Ovary (tissue), 7 donors: ENCODE measurements at regions not wholly inside any gene's neighbourhood (a gene's known extent, or its start where the extent isn't known, plus 50 kb on each side); places are given as distances from the start of the nearest gene placed in this dataset.

ENCODE experiments used
- DNase-seq, 5 donors: peaks; one replicate each; pipeline ENCODE4 v3.0.0-alpha.2; 2019 to 2020
- H3K27ac ChIP-seq, 2 donors: fragments of 200-600 bp; one replicate each; pipeline versions ENCODE4 v1.5.1 to v1.8.0; 2019 to 2022
- H3K27me3 ChIP-seq: fragments of 200-600 bp; one replicate; pipeline ENCODE4 v1.8.0; 2022
- H3K36me3 ChIP-seq: fragments of 200-600 bp; sonication (generic); one replicate; pipeline ENCODE4 v1.5.1; 2019
- H3K4me1 ChIP-seq: one replicate; pipeline ENCODE4 v1.8.1; 2013; ENCODE audit warnings: mild to moderate bottlenecking, moderate library complexity; ENCODE audit not compliant: insufficient read depth
- H3K4me3 ChIP-seq: fragments of 200-600 bp; sonication (generic); one replicate; pipeline ENCODE4 v1.5.1; 2017
- H3K9me3 ChIP-seq, 2 donors: fragments of 200-600 bp in 1 of 2; sonication (generic) in 1 of 2; one replicate each; pipeline versions ENCODE4 v1.5.1 to v1.8.1; 2013 to 2019; ENCODE audit warnings: mild to moderate bottlenecking in 1 of 2, moderate library complexity in 1 of 2
- EP300 ChIP-seq: sonication (generic); formaldehyde crosslinking; IDR thresholded peaks from one replicate; pipeline ENCODE4 v1.6.1; 2017; ENCODE audit warnings: antibody characterized with exemption
- POLR2A ChIP-seq: fragments of 450-650 bp; IDR thresholded peaks from one replicate; pipeline ENCODE4 v1.6.1; 2017; ENCODE audit warnings: antibody characterized with exemption, mild to moderate bottlenecking, moderate library complexity
- WGBS, 3 donors: extraction: QIAGEN DNeasy Blood & Tissue Kit in 1 of 3; methylation state at CpG; one replicate each; pipeline versions ENCODE4 v1.1.5 to v1.1.7; 2013 to 2017; 5-methylcytosine and 5-hydroxymethylcytosine counted together
- intact Hi-C, 4 donors: fragments of 100-400 bp; cut with DNase I; formaldehyde crosslinking; loops; one replicate each; pipeline versions ENCODE4 v1.11.0 to v1.15.1; 2022 to 2023
- TF ChIP-seq, protein P1 (sequence below), 3 donors: fragments of 450-650 bp in 2 of 3; fragments of 200-600 bp in 1 of 3; IDR thresholded peaks; one replicate each; pipeline versions ENCODE4 v1.5.1 to v1.8.0; 2016 to 2022; ENCODE audit warnings: antibody characterized with exemption in 3 of 3, mild to moderate bottlenecking in 1 of 3
- donor health status: DM: no; HTN: no; CAD: no; lungs with moderate emphysema.
- donor health status: DM: no; HTN: no; CAD: no.
- donor health status: Bipolar disorder and iron deficiency.
- donor health status: DM: no; HTN: no; CAD: no.
- donor health status: DM: yes; HTN: yes; CAD: no.

DNA sequence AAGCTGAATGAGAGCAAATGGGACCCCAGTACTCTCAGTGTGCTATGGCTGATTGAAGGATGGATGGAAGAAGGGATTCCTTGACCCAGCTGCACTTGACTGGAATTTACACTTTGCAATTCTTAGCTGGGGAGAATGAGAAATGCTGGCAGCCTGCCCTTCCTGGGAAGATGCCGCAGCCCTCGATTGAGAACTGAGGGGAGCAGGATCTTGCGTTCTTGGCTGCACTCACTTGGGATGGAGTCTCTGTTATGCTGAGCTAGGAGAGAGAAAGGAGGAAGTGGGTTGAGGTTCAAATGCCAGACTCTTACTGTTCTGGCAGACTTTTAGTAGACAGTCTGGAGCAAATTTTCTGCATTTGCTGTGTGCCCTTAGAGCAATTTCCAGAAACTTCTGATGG is 221.2 kb downstream of the FNDC1 start:
- Histone ChIP-seq H3K4me3 (no peak overlapping the region), H3K9me3 (no peaks in the 10 kb centered on the region), H3K36me3 (no peaks in the 10 kb centered on the region), H3K27me3 (no peaks in the 10 kb centered on the region), H3K27ac (no peak overlapping the region), H3K4me1 (no peaks in the 10 kb centered on the region)
- intact Hi-C loops, result no loop called here
- no peak for TF ChIP-seq EP300
- no peak for TF ChIP-seq POLR2A
- TF ChIP-seq, protein P1, sequence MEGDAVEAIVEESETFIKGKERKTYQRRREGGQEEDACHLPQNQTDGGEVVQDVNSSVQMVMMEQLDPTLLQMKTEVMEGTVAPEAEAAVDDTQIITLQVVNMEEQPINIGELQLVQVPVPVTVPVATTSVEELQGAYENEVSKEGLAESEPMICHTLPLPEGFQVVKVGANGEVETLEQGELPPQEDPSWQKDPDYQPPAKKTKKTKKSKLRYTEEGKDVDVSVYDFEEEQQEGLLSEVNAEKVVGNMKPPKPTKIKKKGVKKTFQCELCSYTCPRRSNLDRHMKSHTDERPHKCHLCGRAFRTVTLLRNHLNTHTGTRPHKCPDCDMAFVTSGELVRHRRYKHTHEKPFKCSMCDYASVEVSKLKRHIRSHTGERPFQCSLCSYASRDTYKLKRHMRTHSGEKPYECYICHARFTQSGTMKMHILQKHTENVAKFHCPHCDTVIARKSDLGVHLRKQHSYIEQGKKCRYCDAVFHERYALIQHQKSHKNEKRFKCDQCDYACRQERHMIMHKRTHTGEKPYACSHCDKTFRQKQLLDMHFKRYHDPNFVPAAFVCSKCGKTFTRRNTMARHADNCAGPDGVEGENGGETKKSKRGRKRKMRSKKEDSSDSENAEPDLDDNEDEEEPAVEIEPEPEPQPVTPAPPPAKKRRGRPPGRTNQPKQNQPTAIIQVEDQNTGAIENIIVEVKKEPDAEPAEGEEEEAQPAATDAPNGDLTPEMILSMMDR (IDR thresholded peaks at IDR 0.05), result no peak
- WGBS, 3 donors, result 6 to 8% (median 6%) methylated on average over 3 of the region's 3 CpGs
- peak in 1 of 5 donors; percentile 46 for DNase-seq

DNA sequence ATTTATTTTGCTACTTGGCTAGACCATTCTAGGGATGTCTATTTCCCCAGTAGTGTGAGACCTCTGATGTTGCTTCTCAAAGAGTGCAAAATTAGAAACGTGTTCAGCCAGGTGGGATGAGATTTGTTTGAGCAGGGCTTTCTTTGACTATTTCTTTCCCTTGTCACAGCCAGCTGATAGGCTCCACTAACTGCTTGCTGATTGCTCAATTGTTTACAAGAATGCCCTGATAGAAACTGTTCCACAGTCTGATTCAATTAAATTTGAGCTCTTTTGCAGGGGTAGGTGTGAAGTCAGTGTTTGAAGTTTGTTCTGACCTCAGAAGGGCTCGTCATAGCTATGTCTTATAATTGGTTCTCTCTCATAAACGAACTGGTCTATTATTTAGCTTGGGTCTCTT is 220.5 kb downstream of the FNDC1 start:
- no peaks in the 10 kb centered on the region for H3K9me3 ChIP-seq
- no peak overlapping the region for H3K27ac ChIP-seq
- H3K36me3 ChIP-seq, result no peaks in the 10 kb centered on the region
- TF ChIP-seq POLR2A (no peak), EP300 (no peak)
- TF ChIP-seq, protein P1 (IDR thresholded peaks at IDR 0.05), result no peak
- H3K4me1 ChIP-seq, result no peaks in the 10 kb centered on the region
- 40 to 50% (median 43%) methylated on average over 3 of the region's 3 CpGs for WGBS, 3 donors
- intact Hi-C loops, result no loop called here
- no peak overlapping the region for H3K4me3 ChIP-seq
- H3K27me3 ChIP-seq, result no peaks in the 10 kb centered on the region
- DNase-seq, result no peak

DNA sequence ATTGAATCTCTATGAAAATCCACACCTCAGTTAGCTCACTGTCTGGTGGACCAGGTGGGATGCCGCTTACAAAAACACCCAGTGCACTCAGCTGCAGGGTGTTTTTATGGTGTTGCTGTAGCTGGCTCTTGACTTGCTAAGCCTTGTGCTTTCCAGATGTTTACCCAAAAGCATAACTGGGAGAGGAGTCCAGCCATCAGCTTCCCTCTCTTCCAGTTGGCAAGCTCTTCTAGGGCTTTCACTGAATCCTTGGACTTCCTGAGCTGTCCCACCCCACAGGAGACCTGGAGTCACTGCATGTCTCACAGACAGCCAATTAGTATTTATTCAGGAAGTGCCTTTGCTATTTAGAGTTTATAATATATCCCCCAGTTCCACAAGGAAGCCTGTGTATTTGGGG is 210.9 kb downstream of the FNDC1 start:
- TF ChIP-seq POLR2A (no peak), EP300 (no peak)
- TF ChIP-seq, protein P1 (IDR thresholded peaks at IDR 0.05), result no peak
- WGBS, 3 donors, result 93 to 96% (median 95%) methylated on average over 1 of the region's 1 CpG
- H3K9me3 ChIP-seq, result no peaks in the 10 kb centered on the region

DNA sequence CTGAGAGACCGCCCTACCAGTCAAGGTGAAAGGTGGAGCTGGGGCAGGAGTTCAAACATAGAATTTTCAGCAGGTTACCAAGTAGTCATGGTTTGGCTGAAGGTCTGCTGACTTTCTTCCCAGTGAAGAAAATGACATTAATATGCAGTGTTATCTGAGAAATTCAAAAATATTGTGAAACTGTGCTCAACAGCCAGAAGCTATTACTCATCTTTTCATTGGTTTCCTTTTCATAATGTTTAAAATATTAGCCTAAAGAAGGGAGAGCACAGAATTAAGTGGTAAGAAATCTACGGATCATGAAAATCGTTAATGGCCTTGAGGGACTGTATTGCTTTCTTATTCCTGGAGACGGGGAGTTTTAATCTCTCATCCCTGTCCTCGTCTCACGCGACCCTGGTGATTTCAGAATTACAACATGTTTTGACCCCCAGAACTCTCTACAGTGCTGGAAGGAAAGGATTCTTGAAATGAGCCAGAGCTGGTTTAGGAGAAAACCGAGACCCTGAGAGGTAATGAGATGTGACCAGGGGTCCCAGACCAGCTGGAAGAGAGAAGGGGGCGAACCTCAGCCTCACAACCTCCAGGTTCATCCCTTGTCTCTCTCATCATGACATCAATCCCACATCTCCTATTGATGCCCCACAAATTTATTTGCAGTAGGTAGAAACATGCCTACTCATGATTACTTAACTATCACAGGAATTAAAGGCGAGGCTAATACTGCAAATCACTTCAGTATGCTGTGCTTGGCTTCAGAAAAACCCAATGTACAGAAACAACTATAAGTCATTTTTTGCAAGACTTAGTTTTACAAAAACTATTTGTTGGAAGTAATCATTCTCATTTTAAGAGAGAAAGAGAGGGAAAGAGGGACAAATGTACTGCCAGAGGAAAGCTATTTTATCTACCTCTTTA is 209.5 kb downstream of the FNDC1 start:
- no peak overlapping the region for H3K4me3 ChIP-seq
- H3K4me1 ChIP-seq, result peaks cover 15% of the 10 kb centered on the region
- 18 to 23% (median 21%) methylated on average over 10 of the region's 10 CpGs for WGBS, 3 donors
- H3K9me3 ChIP-seq, result no peaks in the 10 kb centered on the region
- intact Hi-C loops, result no loop called here
- no peaks in the 10 kb centered on the region for H3K36me3 ChIP-seq
- no peak overlapping the region for H3K27ac ChIP-seq
- H3K27me3 ChIP-seq, result no peaks in the 10 kb centered on the region
- no peak for DNase-seq
- TF ChIP-seq, protein P1 (IDR thresholded peaks at IDR 0.05), result no peak
- TF ChIP-seq EP300 (no peak), POLR2A (no peak)

More for the DNA sequence above, 210.9 kb downstream of the FNDC1 start:
- intact Hi-C loops, result no loop called here
- Histone ChIP-seq H3K27ac (no peak overlapping the region), H3K27me3 (no peaks in the 10 kb centered on the region), H3K36me3 (no peaks in the 10 kb centered on the region), H3K4me1 (peaks cover 15% of the 10 kb centered on the region), H3K4me3 (no peak overlapping the region)
- no peak for DNase-seq
